ENCODE measurements at regions not wholly inside any gene's neighbourhood (a gene's known extent, or its start where the extent isn't known, plus 50 kb on each side); places are given as distances from the start of the nearest gene placed in this dataset.
"Not testable (repeated sequence)": the region's sequence is repeated elsewhere in the genome, so short reads cannot be mapped to it uniquely, and the experiment has no call there.

GRCh38 chr13:90872491-90873025, 474.9 kb upstream of the MIR17HG start:
- DNase-seq: no peak

- DNase-seq: no peak
Measured at GRCh38 chr13:90880790-90881189, 466.7 kb upstream of the MIR17HG start.

- no peak for DNase-seq
Measured at GRCh38 chr13:90882551-90882950, 464.9 kb upstream of the MIR17HG start.

GRCh38 chr13:90883592-90883991, 463.9 kb upstream of the MIR17HG start:
- no peak for DNase-seq

- DNase-seq: no peak
Measured at GRCh38 chr13:90884066-90884465, 463.4 kb upstream of the MIR17HG start.

- no peak for DNase-seq
Measured at GRCh38 chr13:90889906-90890834, 457.3 kb upstream of the MIR17HG start.

- no peak for DNase-seq
Measured at GRCh38 chr13:90891329-90891728, 456.2 kb upstream of the MIR17HG start.

GRCh38 chr13:90893199-90893598, 454.3 kb upstream of the MIR17HG start:
- not testable (repeated sequence) for DNase-seq

- DNase-seq: no peak
Measured at GRCh38 chr13:90896002-90896401, 451.5 kb upstream of the MIR17HG start.

- DNase-seq: no peak
Measured at GRCh38 chr13:90898811-90899210, 448.7 kb upstream of the MIR17HG start.

- DNase-seq: no peak
Measured at GRCh38 chr13:90899416-90899815, 448.1 kb upstream of the MIR17HG start.

- DNase-seq: no peak
Measured at GRCh38 chr13:90902255-90902654, 445.2 kb upstream of the MIR17HG start.

- no peak for DNase-seq
Measured at GRCh38 chr13:90906554-90906953, 440.9 kb upstream of the MIR17HG start.

GRCh38 chr13:90908792-90909191, 438.7 kb upstream of the MIR17HG start:
- no peak for DNase-seq

- no peak for DNase-seq
Measured at GRCh38 chr13:90910018-90910639, 437.4 kb upstream of the MIR17HG start.

GRCh38 chr13:90912247-90912646, 435.2 kb upstream of the MIR17HG start:
- DNase-seq: no peak

GRCh38 chr13:90918536-90918935, 429.0 kb upstream of the MIR17HG start:
- DNase-seq: no peak

GRCh38 chr13:90919153-90919552, 428.3 kb upstream of the MIR17HG start:
- no peak for DNase-seq

GRCh38 chr13:90926459-90926858, 421.0 kb upstream of the MIR17HG start:
- no peak for DNase-seq

GRCh38 chr13:90928109-90928508, 419.4 kb upstream of the MIR17HG start:
- DNase-seq: no peak

- DNase-seq: no peak
Measured at GRCh38 chr13:90933097-90933826, 414.2 kb upstream of the MIR17HG start.

- DNase-seq: no peak
Measured at GRCh38 chr13:90934741-90935140, 412.7 kb upstream of the MIR17HG start.

GRCh38 chr13:90938848-90939247, 408.6 kb upstream of the MIR17HG start:
- DNase-seq: no peak

All from activated T-cell treated with anti-CD3 and anti-CD28 coated beads, Interleukin-2, amount 50 U/mL, for 48 hours (primary cell).